ENCODE measurements at regions not wholly inside any gene's neighbourhood (a gene's known extent, or its start where the extent isn't known, plus 50 kb on each side); places are given as distances from the start of the nearest gene placed in this dataset.
"Not testable (repeated sequence)": the region's sequence is repeated elsewhere in the genome, so short reads cannot be mapped to it uniquely, and the experiment has no call there.

- DNase-seq: no peak
These were observed 1157.3 kb downstream of the PLA2G4A start for GRCh38 chr1:187985897-187986654.

GRCh38 chr1:187987236-187987776 lies 1158.6 kb downstream of the PLA2G4A start:
- no peak for DNase-seq

- no peak for DNase-seq
These were observed 1163.2 kb downstream of the PLA2G4A start for GRCh38 chr1:187991944-187992343.

- no peak for DNase-seq
These were observed 1168.0 kb downstream of the PLA2G4A start for GRCh38 chr1:187996780-187997179.

GRCh38 chr1:187999973-188000372 lies 1171.2 kb downstream of the PLA2G4A start:
- no peak for DNase-seq

- DNase-seq: not testable (repeated sequence)
These were observed 1174.9 kb downstream of the PLA2G4A start for GRCh38 chr1:188003687-188004086.

GRCh38 chr1:188004849-188005248 lies 1176.1 kb downstream of the PLA2G4A start:
- no peak for DNase-seq

GRCh38 chr1:188006354-188006753 lies 1177.6 kb downstream of the PLA2G4A start:
- DNase-seq: no peak

GRCh38 chr1:188013222-188013849 lies 1184.6 kb downstream of the PLA2G4A start:
- not testable (repeated sequence) for DNase-seq

- no peak for DNase-seq
These were observed 1189.2 kb downstream of the PLA2G4A start for GRCh38 chr1:188017921-188018320.

- no peak for DNase-seq
These were observed 1193.9 kb downstream of the PLA2G4A start for GRCh38 chr1:188022661-188023060.

- DNase-seq: no peak
These were observed 1194.5 kb downstream of the PLA2G4A start for GRCh38 chr1:188023206-188023605.

GRCh38 chr1:188027613-188028012 lies 1198.9 kb downstream of the PLA2G4A start:
- DNase-seq: peak; percentile 1

- not testable (repeated sequence) for DNase-seq
These were observed 1208.8 kb downstream of the PLA2G4A start for GRCh38 chr1:188037572-188037971.

GRCh38 chr1:188043536-188044245 lies 1214.9 kb downstream of the PLA2G4A start:
- DNase-seq: no peak

- DNase-seq: no peak
These were observed 1221.5 kb downstream of the PLA2G4A start for GRCh38 chr1:188050250-188050649.

- DNase-seq: no peak
These were observed 1227.3 kb downstream of the PLA2G4A start for GRCh38 chr1:188056011-188056410.

- no peak for DNase-seq
These were observed 1230.1 kb downstream of the PLA2G4A start for GRCh38 chr1:188058801-188059200.

- no peak for DNase-seq
These were observed 1233.1 kb downstream of the PLA2G4A start for GRCh38 chr1:188061881-188062280.

- no peak for DNase-seq
These were observed 1233.7 kb downstream of the PLA2G4A start for GRCh38 chr1:188062456-188062855.

GRCh38 chr1:188065917-188066316 lies 1237.2 kb downstream of the PLA2G4A start:
- DNase-seq: no peak

GRCh38 chr1:188070848-188071247 lies 1242.1 kb downstream of the PLA2G4A start:
- no peak for DNase-seq

GRCh38 chr1:188089015-188089414 lies 1260.3 kb downstream of the PLA2G4A start:
- DNase-seq: no peak

GRCh38 chr1:188089461-188089860 lies 1260.7 kb downstream of the PLA2G4A start:
- no peak for DNase-seq
